ENCODE measurements at regions not wholly inside any gene's neighbourhood (a gene's known extent, or its start where the extent isn't known, plus 50 kb on each side); places are given as distances from the start of the nearest gene placed in this dataset.

DNA sequence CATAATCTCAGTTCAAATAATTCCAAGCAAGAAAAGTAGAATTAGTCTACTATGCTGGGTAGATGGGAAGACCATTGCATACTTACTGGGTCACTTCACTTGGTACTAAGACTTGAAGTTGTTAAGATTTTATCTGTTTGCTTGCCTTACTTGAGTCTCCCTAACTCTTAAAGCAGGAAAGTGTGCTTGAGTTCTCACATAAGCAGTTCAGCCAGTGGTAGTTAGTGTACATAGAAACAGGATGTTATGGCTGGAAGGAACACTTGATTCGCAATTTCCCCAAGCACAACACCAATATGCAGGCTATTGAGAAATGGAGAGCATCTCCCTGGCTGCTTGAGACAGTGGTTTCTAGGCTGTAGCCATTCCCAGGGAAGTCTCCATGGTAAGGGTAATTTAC lies 176.1 kb downstream of the MSL3 start:
- TF ChIP-seq, protein P1, sequence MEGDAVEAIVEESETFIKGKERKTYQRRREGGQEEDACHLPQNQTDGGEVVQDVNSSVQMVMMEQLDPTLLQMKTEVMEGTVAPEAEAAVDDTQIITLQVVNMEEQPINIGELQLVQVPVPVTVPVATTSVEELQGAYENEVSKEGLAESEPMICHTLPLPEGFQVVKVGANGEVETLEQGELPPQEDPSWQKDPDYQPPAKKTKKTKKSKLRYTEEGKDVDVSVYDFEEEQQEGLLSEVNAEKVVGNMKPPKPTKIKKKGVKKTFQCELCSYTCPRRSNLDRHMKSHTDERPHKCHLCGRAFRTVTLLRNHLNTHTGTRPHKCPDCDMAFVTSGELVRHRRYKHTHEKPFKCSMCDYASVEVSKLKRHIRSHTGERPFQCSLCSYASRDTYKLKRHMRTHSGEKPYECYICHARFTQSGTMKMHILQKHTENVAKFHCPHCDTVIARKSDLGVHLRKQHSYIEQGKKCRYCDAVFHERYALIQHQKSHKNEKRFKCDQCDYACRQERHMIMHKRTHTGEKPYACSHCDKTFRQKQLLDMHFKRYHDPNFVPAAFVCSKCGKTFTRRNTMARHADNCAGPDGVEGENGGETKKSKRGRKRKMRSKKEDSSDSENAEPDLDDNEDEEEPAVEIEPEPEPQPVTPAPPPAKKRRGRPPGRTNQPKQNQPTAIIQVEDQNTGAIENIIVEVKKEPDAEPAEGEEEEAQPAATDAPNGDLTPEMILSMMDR (IDR thresholded peaks at IDR 0.05), result no peak
- TF ChIP-seq FOSL2 (IDR thresholded peaks at IDR 0.05; ENCODE audit: borderline replicate concordance, low read depth) (no peak), EZH2phosphoT487 (IDR thresholded peaks at IDR 0.05; ENCODE audit: borderline replicate concordance, low read depth) (no peak), REST (IDR thresholded peaks at IDR 0.05; ENCODE audit: low read depth, low read length) (no peak), SIN3A (IDR thresholded peaks at IDR 0.05; ENCODE audit: borderline replicate concordance, low read depth, low read length) (no peak), YY1 (IDR thresholded peaks at IDR 0.05; ENCODE audit: low read depth) (no peak), TAF1 (IDR thresholded peaks at IDR 0.05; ENCODE audit: borderline replicate concordance, low read depth, low read length) (no peak), GATA2 (CRISPR knock-in tag; IDR thresholded peaks at IDR 0.05) (no peak), USF2 (IDR thresholded peaks at IDR 0.05; ENCODE audit: borderline replicate concordance, low read depth, low read length) (no peak), RXRA (IDR thresholded peaks at IDR 0.05; ENCODE audit: borderline replicate concordance, low read depth) (no peak), ELF1 (IDR thresholded peaks at IDR 0.05) (no peak), JUND (IDR thresholded peaks at IDR 0.05) (no peak)
